ENCODE measurements at regions not wholly inside any gene's neighbourhood (a gene's known extent, or its start where the extent isn't known, plus 50 kb on each side); places are given as distances from the start of the nearest gene placed in this dataset.
"Not testable (repeated sequence)": the region's sequence is repeated elsewhere in the genome, so short reads cannot be mapped to it uniquely, and the experiment has no call there.

DNA sequence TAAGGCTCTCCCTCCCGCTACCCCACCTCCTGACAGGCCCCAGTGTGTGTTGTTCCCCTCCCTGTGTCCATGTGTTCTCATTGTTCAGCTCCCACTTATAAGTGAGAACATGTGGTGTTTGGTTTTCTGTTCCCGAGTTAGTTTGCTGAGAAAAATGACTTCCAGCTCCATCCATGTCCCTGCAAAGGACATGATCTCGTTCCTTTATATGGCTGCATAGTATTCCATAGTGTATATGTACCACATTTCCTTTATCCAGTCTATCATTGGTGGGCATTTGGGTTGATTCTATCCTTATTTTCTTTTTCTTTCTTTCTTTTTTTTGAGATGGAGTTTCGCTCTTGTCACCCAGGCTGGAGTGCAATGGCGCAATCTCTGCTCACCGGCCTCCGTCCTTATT lies 57.8 kb upstream of the RASSF3 start:
- DNase-seq: not testable (repeated sequence)

DNA sequence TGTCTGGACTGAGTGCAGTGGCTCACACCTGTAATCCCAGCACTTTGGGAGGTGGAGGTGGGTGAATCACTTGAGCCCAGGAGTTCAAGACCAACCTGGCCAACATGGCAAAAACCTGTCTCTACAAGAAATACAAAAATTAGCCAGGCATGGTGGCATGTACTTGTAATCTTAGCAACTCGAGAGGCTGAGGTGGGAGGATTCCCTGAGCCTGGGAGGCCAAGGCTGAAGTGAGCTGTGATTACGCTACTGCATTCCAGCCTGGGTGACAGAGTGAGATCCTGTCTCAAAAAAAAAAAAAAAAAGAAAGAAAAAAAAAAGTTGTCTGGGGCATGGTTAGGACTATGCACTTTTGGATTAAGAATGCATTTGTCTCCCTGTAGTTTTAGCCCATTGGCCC lies 56.6 kb upstream of the RASSF3 start:
- DNase-seq: not testable (repeated sequence)

DNA sequence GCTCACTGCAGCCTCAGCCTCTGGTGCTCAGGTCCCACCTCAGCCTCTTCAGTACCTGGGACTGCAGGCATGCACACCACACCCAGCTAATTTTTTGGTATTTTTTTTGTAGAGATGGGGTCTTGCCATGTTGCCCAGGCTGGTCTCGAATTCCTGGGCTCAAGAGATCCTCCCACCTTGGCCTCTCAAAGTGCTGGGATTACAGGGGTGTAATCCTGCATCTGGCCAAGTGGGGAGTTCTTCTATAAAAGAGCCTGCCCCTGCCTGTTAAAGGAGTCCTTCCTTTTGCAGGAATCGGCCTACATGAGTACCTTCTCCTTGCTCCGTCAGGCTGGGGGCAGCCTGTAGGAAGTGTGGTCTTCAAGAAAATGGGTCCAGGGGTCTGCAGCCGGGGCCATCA lies 54.1 kb upstream of the RASSF3 start:
- DNase-seq: no peak

DNA sequence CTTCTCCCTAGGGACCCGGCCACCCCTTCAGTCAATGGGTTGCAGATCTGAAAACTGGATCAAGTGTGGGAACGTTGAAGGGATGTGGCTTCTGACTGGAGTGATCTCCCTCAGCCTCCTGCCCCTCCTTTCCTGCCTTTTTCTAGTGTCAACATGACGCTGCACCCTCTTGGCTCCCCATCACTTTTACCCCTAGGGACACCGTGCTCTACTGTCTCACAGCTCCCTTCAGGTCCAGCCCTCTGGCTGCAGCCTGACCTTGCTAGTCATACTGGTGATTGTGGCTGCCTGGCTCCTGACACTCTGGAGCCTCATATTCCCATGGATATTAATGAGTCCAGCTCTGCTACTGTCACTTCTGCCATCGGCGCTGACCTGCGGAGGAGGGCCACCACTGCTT lies 51.5 kb upstream of the RASSF3 start:
- DNase-seq: no peak

DNA sequence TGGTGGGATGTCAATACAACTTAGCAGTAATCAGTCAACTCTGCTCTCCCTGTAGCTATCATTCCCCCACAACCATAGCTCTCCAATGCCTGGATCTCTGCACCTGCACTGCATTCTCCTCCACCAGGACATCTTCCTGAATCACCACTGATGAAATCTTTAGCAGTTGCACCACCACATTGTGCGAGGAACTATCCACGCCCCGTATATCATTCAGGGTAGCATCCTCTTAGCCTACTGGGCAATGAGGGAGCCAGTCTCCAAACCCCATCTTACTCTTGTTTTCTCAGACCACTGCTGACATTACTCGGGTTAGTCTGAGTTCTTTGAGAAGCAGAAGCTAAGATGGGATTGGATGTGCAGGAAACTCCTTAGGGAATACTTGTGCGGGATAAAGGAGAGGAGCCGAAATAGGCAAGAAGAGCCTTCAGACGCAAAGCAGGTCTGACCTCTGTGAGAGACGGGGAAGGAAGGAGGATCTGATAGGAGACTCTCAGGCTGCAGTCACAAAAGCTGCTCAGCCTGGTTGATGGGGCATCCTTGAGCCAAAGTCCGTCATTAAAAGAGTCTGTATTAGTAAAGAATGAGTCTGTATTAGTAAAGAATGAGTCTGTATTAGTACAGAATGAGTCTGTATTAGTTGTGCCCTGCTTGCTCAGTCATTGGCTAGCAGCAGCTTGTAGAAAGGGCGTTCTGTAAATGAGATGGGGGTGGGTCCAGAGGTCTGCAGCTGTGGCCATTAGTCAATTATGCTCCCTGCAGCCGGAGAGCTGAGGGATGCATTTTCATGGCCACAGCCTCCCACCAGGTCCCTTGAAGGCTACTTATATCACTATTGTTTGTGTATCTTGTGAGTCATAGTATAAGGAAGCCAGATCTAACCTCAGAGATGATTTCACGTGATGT lies 49.6 kb upstream of the RASSF3 start:
- DNase-seq: peak in 2 of 56 donors; percentile 4 to 30

Data from amygdala (tissue), 56 donors.